GM23248 (cell line): ENCODE measurements at regions not wholly inside any gene's neighbourhood (a gene's known extent, or its start where the extent isn't known, plus 50 kb on each side); places are given as distances from the start of the nearest gene placed in this dataset.

ENCODE experiments used
- EZH2 ChIP-seq: fragments of 200-600 bp; sonication (generic); IDR thresholded peaks from 2 replicates; pipeline ENCODE4 v1.6.1; 2018; ENCODE audit warnings: antibody characterized with exemption, mild to moderate bottlenecking; ENCODE audit not compliant: insufficient read depth, poor library complexity, severe bottlenecking
- EZH2phosphoT487 ChIP-seq: fragments of 200-600 bp; sonication (generic); IDR thresholded peaks from 2 replicates; pipeline ENCODE4 v1.6.1; 2018; ENCODE audit warnings: antibody characterized with exemption, moderate library complexity, mild to moderate bottlenecking, low read depth; ENCODE audit not compliant: insufficient read depth

DNA sequence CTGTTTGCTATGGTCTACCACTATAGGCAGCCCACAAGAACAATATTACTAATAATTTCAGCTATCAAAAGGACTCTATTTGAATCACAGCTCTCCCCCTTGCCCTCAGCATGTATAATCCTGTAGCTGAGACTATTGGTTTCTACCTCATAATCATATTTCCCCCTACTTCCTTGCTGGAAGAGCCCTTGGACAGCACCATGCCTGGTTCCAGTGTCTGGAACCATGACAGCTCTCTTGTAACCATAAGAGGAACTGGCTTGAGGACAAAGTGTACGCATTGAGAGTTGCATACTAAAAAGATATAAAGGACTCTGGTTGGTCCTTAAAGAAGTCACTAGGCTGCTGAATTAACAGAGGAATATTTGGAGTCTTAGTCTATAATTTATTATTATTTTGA lies 110.7 kb upstream of the ZRANB2 start:
- no peak for TF ChIP-seq EZH2phosphoT487
- TF ChIP-seq EZH2, result no peak
